ENCODE measurements at regions not wholly inside any gene's neighbourhood (a gene's known extent, or its start where the extent isn't known, plus 50 kb on each side); places are given as distances from the start of the nearest gene placed in this dataset.

GRCh38 chr1:194653385-194653784, 1467.0 kb upstream of the B3GALT2 start:
- H3K4me2 ChIP-seq (ENCODE audit: insufficient read depth, low read length), result no peak overlapping the region
- H3K4me3 ChIP-seq, result no peak overlapping the region
- in situ Hi-C loops (cut with MboI) (no loop called here), intact Hi-C loops (cut with micrococcal nuclease) (no loop called here)
- no peaks in the 10 kb centered on the region for H3K27me3 ChIP-seq (ENCODE audit: control insufficient read depth in 2 of 2, insufficient read depth in 2 of 2, low read length in 2 of 2)
- no peak overlapping the region for H2AFZ ChIP-seq (ENCODE audit: low read depth, low read length)
- ChIA-PET CTCF (ENCODE audit: low intra/inter-chr PET ratio) (no interaction called here), POLR2A (no interaction called here)
- no peak for TF ChIP-seq ZNF830 (CRISPR knock-in tag; IDR thresholded peaks at IDR 0.05)
- no peak for TF ChIP-seq TAF15 (IDR thresholded peaks at IDR 0.05; ENCODE audit: low read depth, low read length)
- no peak for TF ChIP-seq ZKSCAN8 (CRISPR knock-in tag; IDR thresholded peaks at IDR 0.05)
- no peak for TF ChIP-seq MTA3 (IDR thresholded peaks at IDR 0.05; ENCODE audit: borderline replicate concordance)
- 0 out of 2 replicates have a peak, but pooled peaks have one; percentile 13 for TF ChIP-seq ZNF507 (tag; conservative IDR thresholded peaks at IDR 0.05)
- H3K4me1 ChIP-seq (replicated peaks in 1 of 2; ENCODE audit: control insufficient read depth in 2 of 2, insufficient read depth in 2 of 2, low read length in 2 of 2), result peaks cover 0 to 3% of the 10 kb centered on the region in 2 experiments; a peak in 2 of 5 replicates
- WGBS (ENCODE audit: insufficient coverage, low coverage, missing lambda C conversion rate), result 55% methylated on average over 1 of the region's 1 CpG
- ATAC-seq (no peak), FAIRE-seq (no peak), DNase-seq (ENCODE audit: extremely low read depth in 1 of 4, low spot score in 3 of 4) (no peak)
- BruUV-seq (replicated peaks), result no TSS peak
- no peaks in the 10 kb centered on the region for H3K9me1 ChIP-seq (ENCODE audit: control insufficient read depth, insufficient read depth, low read length)
- H4K20me1 ChIP-seq (replicated peaks; ENCODE audit: control insufficient read depth, insufficient read depth, low read length), result no peaks in the 10 kb centered on the region
- H3K79me2 ChIP-seq (ENCODE audit: control insufficient read depth, insufficient read depth, low read length), result no peaks in the 10 kb centered on the region
- H3K9me3 ChIP-seq (replicated peaks; ENCODE audit: control insufficient read depth, insufficient read depth, low read depth, low read length), result no peaks in the 10 kb centered on the region
- H3K36me3 ChIP-seq (ENCODE audit: control insufficient read depth, insufficient read depth, low read length), result no peaks in the 10 kb centered on the region
- H3K27ac ChIP-seq (ENCODE audit: extremely low read depth, low read depth, low read length), result no peak overlapping the region
- no peak overlapping the region for H3K9ac ChIP-seq (ENCODE audit: insufficient read depth in 1 of 2, low read depth in 2 of 2, low read length in 2 of 2)

- DNase-seq (ENCODE audit: extremely low read depth in 1 of 4, low spot score in 3 of 4) (no peak), FAIRE-seq (no peak), ATAC-seq (no peak)
- Histone ChIP-seq H3K36me3 (ENCODE audit: control insufficient read depth, insufficient read depth, low read length) (no peaks in the 10 kb centered on the region), H3K9me1 (ENCODE audit: control insufficient read depth, insufficient read depth, low read length) (no peaks in the 10 kb centered on the region), H3K27ac (ENCODE audit: extremely low read depth, low read depth, low read length) (no peak overlapping the region), H3K9me3 (replicated peaks; ENCODE audit: control insufficient read depth, insufficient read depth, low read depth, low read length) (no peaks in the 10 kb centered on the region), H3K4me1 (replicated peaks in 1 of 2; ENCODE audit: control insufficient read depth in 2 of 2, insufficient read depth in 2 of 2, low read length in 2 of 2) (no peaks in the 10 kb centered on the region), H3K9ac (ENCODE audit: insufficient read depth in 1 of 2, low read depth in 2 of 2, low read length in 2 of 2) (no peak overlapping the region), H2AFZ (ENCODE audit: low read depth, low read length) (no peak overlapping the region), H3K79me2 (ENCODE audit: control insufficient read depth, insufficient read depth, low read length) (no peaks in the 10 kb centered on the region), H3K27me3 (ENCODE audit: control insufficient read depth in 2 of 2, insufficient read depth in 2 of 2, low read length in 2 of 2) (no peaks in the 10 kb centered on the region), H3K4me3 (no peak overlapping the region), H4K20me1 (replicated peaks; ENCODE audit: control insufficient read depth, insufficient read depth, low read length) (no peaks in the 10 kb centered on the region), H3K4me2 (ENCODE audit: insufficient read depth, low read length) (no peak overlapping the region)
- TF ChIP-seq ZNF316 (IDR thresholded peaks at IDR 0.05), result peak; percentile 83
- no peak for TF ChIP-seq ZNF551 (CRISPR knock-in tag; IDR thresholded peaks at IDR 0.05)
- peak; percentile 45; the same call in 1 of the 2 replicates for TF ChIP-seq C11orf30 (IDR thresholded peaks at IDR 0.05; ENCODE audit: low read depth)
- CTCF ChIA-PET (ENCODE audit: low intra/inter-chr PET ratio), result no interaction called here
- BruUV-seq (replicated peaks), result TSS peak; percentile 47
- 51% methylated on average over 2 of the region's 2 CpGs for WGBS (ENCODE audit: insufficient coverage, low coverage, missing lambda C conversion rate)
- POLR2A ChIA-PET, result no interaction called here
- intact Hi-C loops (cut with micrococcal nuclease), result no loop called here
- in situ Hi-C loops (cut with MboI), result no loop called here
Measured at GRCh38 chr1:194647118-194647517, 1460.7 kb upstream of the B3GALT2 start.

Data from K562 (cell line).